ENCODE measurements at regions not wholly inside any gene's neighbourhood (a gene's known extent, or its start where the extent isn't known, plus 50 kb on each side); places are given as distances from the start of the nearest gene placed in this dataset.

- ChIA-PET POLR2A (no interaction called here), RAD21 (ENCODE audit: unreplicated experiment) (no interaction called here), SMC1A (ENCODE audit: uncharacterized antibody, unreplicated experiment) (no interaction called here), CTCF (interaction anchor here (1.1 to 1.3 kb wide), 2 partner anchors 8 to 162 kb away, joined by 3 to 4 read pairs; no protein-coding TSS in a partner anchor)
- FAIRE-seq = no peak
- Histone ChIP-seq H3K4me1 (ENCODE audit: control insufficient read depth, insufficient read depth, low read length) (no peaks in the 10 kb centered on the region), H3K9ac (ENCODE audit: control insufficient read depth, insufficient read depth, low read length) (no peak overlapping the region), H4K20me1 (ENCODE audit: control insufficient read depth, insufficient read depth) (no peaks in the 10 kb centered on the region), H3K36me3 (ENCODE audit: control insufficient read depth in 2 of 2, insufficient read depth in 2 of 2, low read length in 1 of 2) (no peaks in the 10 kb centered on the region), H3K9me3 (replicated peaks; ENCODE audit: control insufficient read depth, insufficient read depth, low read length) (no peaks in the 10 kb centered on the region), H3K79me2 (ENCODE audit: control insufficient read depth, insufficient read depth, low read length) (no peaks in the 10 kb centered on the region), H3K27ac (ENCODE audit: control insufficient read depth, insufficient read depth) (no peak overlapping the region), H3K4me3 (no peak overlapping the region), H3K27me3 (replicated peaks in 1 of 2; ENCODE audit: control insufficient read depth in 2 of 2, insufficient read depth in 2 of 2, low read length in 1 of 2) (no peaks in the 10 kb centered on the region), H3K4me2 (ENCODE audit: control insufficient read depth, insufficient read depth) (no peak overlapping the region), H2AFZ (ENCODE audit: control insufficient read depth, low read depth, low read length) (no peak overlapping the region)
- no TSS peak for BruUV-seq (replicated peaks)
- intact Hi-C loops (cut with micrococcal nuclease; ENCODE audit: unreplicated experiment) = loop anchor here (5.0 kb wide), 1 partner anchor 185 kb away; no protein-coding TSS in a partner anchor
- 0% methylated on average over 1 of the region's 1 CpG for WGBS (ENCODE audit: insufficient coverage, insufficient replicate concordance, low lambda C conversion rate, missing lambda C conversion rate)
- ATAC-seq = no peak
- in situ Hi-C loops (cut with MboI) = no loop called here
- TF ChIP-seq NFYA (IDR thresholded peaks at IDR 0.05; ENCODE audit: borderline replicate concordance, low read depth, low read length) = no peak
- TF ChIP-seq GABPA (IDR thresholded peaks at IDR 0.05; ENCODE audit: low read depth) = no peak
- no peak for TF ChIP-seq SMARCA5 (IDR thresholded peaks at IDR 0.05)
- TF ChIP-seq KAT2A (conservative IDR thresholded peaks at IDR 0.05; ENCODE audit: control insufficient read depth, low read depth, low read length) = no peak
- no peak for TF ChIP-seq NRF1 (conservative IDR thresholded peaks at IDR 0.05; ENCODE audit: low read depth, low read length)
- no peak for TF ChIP-seq SUZ12 (IDR thresholded peaks at IDR 0.05; ENCODE audit: unreplicated experiment)
- TF ChIP-seq NFYB (IDR thresholded peaks at IDR 0.05; ENCODE audit: insufficient read depth, low read depth, low read length) = no peak
- no peak for TF ChIP-seq EZH2 (IDR thresholded peaks at IDR 0.05; ENCODE audit: borderline replicate concordance, control insufficient read depth, low read depth, low read length)
- DNase-seq (ENCODE audit: low read depth, low spot score) = no peak
These were observed 766.4 kb downstream of the FAM181B start for GRCh38 chr11:81967242-81967641.

DNA sequence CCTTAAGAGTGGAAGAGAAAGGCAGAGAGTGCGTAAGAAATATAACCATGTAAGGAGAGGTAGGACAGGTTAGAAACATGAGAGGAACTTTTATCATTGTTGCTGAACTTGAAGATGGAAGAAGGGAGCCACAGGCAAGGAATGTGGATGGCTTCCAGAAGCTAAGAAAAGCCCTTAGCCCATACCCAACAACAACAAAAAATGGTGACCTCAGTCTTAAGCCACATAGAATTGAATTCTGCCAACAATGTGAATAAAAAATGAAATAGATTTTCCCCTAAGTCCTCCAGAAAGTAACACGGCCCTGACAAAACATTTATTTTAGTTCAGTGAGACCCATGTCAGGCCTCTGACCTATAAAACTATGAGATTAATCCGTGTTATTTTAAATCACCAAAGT is 767.3 kb downstream of the FAM181B start:
- Histone ChIP-seq H3K4me1 (ENCODE audit: control insufficient read depth, insufficient read depth, low read length) (no peaks in the 10 kb centered on the region), H3K9me3 (replicated peaks; ENCODE audit: control insufficient read depth, insufficient read depth, low read length) (no peaks in the 10 kb centered on the region), H3K4me3 (no peak overlapping the region), H3K27ac (ENCODE audit: control insufficient read depth, insufficient read depth) (no peak overlapping the region), H3K4me2 (ENCODE audit: control insufficient read depth, insufficient read depth) (no peak overlapping the region), H3K79me2 (ENCODE audit: control insufficient read depth, insufficient read depth, low read length) (no peaks in the 10 kb centered on the region), H4K20me1 (ENCODE audit: control insufficient read depth, insufficient read depth) (no peaks in the 10 kb centered on the region), H3K9ac (ENCODE audit: control insufficient read depth, insufficient read depth, low read length) (no peak overlapping the region), H3K27me3 (replicated peaks in 1 of 2; ENCODE audit: control insufficient read depth in 2 of 2, insufficient read depth in 2 of 2, low read length in 1 of 2) (no peaks in the 10 kb centered on the region), H3K36me3 (ENCODE audit: control insufficient read depth in 2 of 2, insufficient read depth in 2 of 2, low read length in 1 of 2) (no peaks in the 10 kb centered on the region), H2AFZ (ENCODE audit: control insufficient read depth, low read depth, low read length) (no peak overlapping the region)
- RAD21 ChIA-PET (ENCODE audit: unreplicated experiment) = no interaction called here
- POLR2A ChIA-PET = no interaction called here
- WGBS (ENCODE audit: insufficient coverage, insufficient replicate concordance, low lambda C conversion rate, missing lambda C conversion rate) = 33% methylated on average over 3 of the region's 3 CpGs
- TF ChIP-seq CREB1 (IDR thresholded peaks at IDR 0.05; ENCODE audit: low read depth) = no peak
- no peak for TF ChIP-seq RUNX3 (IDR thresholded peaks at IDR 0.05; ENCODE audit: low read length)
- TF ChIP-seq BRCA1 (IDR thresholded peaks at IDR 0.05; ENCODE audit: low read depth, low read length) = no peak
- no peak for TF ChIP-seq E2F8 (IDR thresholded peaks at IDR 0.05; ENCODE audit: low read depth, partially characterized antibody)
- no peak for TF ChIP-seq CBX5 (IDR thresholded peaks at IDR 0.05; ENCODE audit: low read depth)
- no peak for TF ChIP-seq MAX (IDR thresholded peaks at IDR 0.05; ENCODE audit: low read depth, low read length)
- TF ChIP-seq CHD4 (IDR thresholded peaks at IDR 0.05) = no peak
- no peak for DNase-seq (ENCODE audit: low read depth, low spot score)
- intact Hi-C loops (cut with micrococcal nuclease; ENCODE audit: unreplicated experiment) (loop anchor here (5.0 kb wide), 1 partner anchor 184 kb away; no protein-coding TSS in a partner anchor), in situ Hi-C loops (cut with MboI) (no loop called here)
- CTCF ChIA-PET = interaction anchor here (1.1 kb wide), 1 partner anchor 161 kb away, joined by 3 read pairs; no protein-coding TSS in a partner anchor
- FAIRE-seq = no peak
- no peak for ATAC-seq
- BruUV-seq (replicated peaks) = no TSS peak
- SMC1A ChIA-PET (ENCODE audit: uncharacterized antibody, unreplicated experiment) = no interaction called here
